Gastrocnemius medialis (tissue), 4 donors: ENCODE measurements at regions not wholly inside any gene's neighbourhood (a gene's known extent, or its start where the extent isn't known, plus 50 kb on each side); places are given as distances from the start of the nearest gene placed in this dataset.

Experiments
- ATAC-seq, 2 donors: fragments of 150-250 bp; one replicate each; pipeline ENCODE4 v1.9.1; 2016
- DNase-seq, 2 donors: peaks; one replicate each; pipeline ENCODE4 v3.0.0-alpha.2; 2019
- H3K27ac ChIP-seq, 4 donors: fragments of 200-600 bp; sonication (generic); 1 replicate in 1 of 4; 2 replicates in 3 of 4; pipeline ENCODE4 v1.5.1; 2016 to 2018; ENCODE audit warnings: mild to moderate bottlenecking in 2 of 4, moderate library complexity in 1 of 4
- H3K27me3 ChIP-seq, 3 donors: fragments of 200-600 bp; sonication (generic) in 2 of 3; 1 replicate in 1 of 3; 2 replicates in 2 of 3; pipeline versions ENCODE4 v1.5.1 to v1.6.0; 2016 to 2019; ENCODE audit warnings: mild to moderate bottlenecking in 1 of 3, moderate library complexity in 1 of 3
- H3K36me3 ChIP-seq, 2 donors: fragments of 200-600 bp; sonication (generic) in 1 of 2; one replicate each; pipeline ENCODE4 v1.5.1; 2017 to 2018
- H3K4me1 ChIP-seq, 2 donors: fragments of 200-600 bp; sonication (generic) in 1 of 2; one replicate each; pipeline ENCODE4 v1.5.1; 2016 to 2017; ENCODE audit warnings: mild to moderate bottlenecking in 2 of 2
- H3K4me3 ChIP-seq, 4 donors: fragments of 200-600 bp; sonication (generic) in 3 of 4; 1 replicate in 1 of 4; 2 replicates in 3 of 4; pipeline ENCODE4 v1.5.1; 2016 to 2019; ENCODE audit warnings: mild to moderate bottlenecking in 2 of 4
- H3K9me3 ChIP-seq, 3 donors: fragments of 200-600 bp; sonication (generic) in 2 of 3; 1 replicate in 1 of 3; 2 replicates in 2 of 3; pipeline ENCODE4 v1.5.1; 2016 to 2019
- POLR2A ChIP-seq, 2 donors: fragments of 450-650 bp; IDR thresholded peaks; one replicate each; pipeline ENCODE4 v1.6.1; 2017; ENCODE audit warnings: antibody characterized with exemption in 2 of 2, mild to moderate bottlenecking in 2 of 2, moderate library complexity in 2 of 2
- in situ Hi-C, 4 donors: fragments of 200-750 bp; cut with MboI; loops; one replicate each; pipeline versions ENCODE4 v1.15.0 to v1.8.0; 2017; ENCODE audit warnings: low sequenced_read_pairs in 4 of 4
- intact Hi-C: fragments of 100-400 bp; cut with DNase I; formaldehyde crosslinking; loops from one replicate; pipeline ENCODE4 v1.15.1; 2023; ENCODE audit warnings: low total_unique reads
- TF ChIP-seq, protein P1 (sequence below), 5 experiments: fragments of 450-650 bp in 3 of 5; fragments of 200-600 bp in 2 of 5; sonication (generic) in 2 of 5; IDR thresholded peaks in 4 of 5; conservative IDR thresholded peaks in 1 of 5; 1 replicate in 4 of 5; 2 replicates in 1 of 5; pipeline ENCODE4 v1.5.1; 2016 to 2019; ENCODE audit warnings: antibody characterized with exemption in 5 of 5, mild to moderate bottlenecking in 3 of 5, moderate library complexity in 3 of 5

DNA sequence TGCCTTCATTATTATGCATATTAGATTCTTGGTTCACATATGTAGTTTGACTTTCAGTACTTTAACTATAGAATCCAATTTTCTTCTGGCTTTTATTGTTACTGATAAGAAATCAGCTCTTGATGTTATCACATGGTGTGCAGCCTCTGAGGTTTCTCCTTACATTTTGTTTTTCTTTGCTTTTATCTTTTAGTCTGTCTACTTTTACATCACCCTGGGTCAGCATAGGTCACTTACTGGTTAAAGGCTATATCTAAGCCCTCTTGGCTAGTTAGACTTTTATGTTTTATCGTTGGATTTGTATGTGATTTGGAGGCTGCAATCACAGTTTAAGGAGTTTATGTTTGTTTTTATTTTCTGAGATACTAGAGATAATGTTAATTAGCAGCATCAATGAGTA lies 187.2 kb upstream of the NOL4 start:
- Histone ChIP-seq H3K27me3 (no peaks in the 10 kb centered on the region), H3K36me3 (no peaks in the 10 kb centered on the region), H3K9me3 (no peaks in the 10 kb centered on the region), H3K4me3 (no peak overlapping the region), H3K4me1 (no peaks in the 10 kb centered on the region), H3K27ac (no peak overlapping the region)
- DNase-seq: no peak
- no peak for TF ChIP-seq POLR2A (IDR thresholded peaks at IDR 0.05)
- TF ChIP-seq, protein P1, sequence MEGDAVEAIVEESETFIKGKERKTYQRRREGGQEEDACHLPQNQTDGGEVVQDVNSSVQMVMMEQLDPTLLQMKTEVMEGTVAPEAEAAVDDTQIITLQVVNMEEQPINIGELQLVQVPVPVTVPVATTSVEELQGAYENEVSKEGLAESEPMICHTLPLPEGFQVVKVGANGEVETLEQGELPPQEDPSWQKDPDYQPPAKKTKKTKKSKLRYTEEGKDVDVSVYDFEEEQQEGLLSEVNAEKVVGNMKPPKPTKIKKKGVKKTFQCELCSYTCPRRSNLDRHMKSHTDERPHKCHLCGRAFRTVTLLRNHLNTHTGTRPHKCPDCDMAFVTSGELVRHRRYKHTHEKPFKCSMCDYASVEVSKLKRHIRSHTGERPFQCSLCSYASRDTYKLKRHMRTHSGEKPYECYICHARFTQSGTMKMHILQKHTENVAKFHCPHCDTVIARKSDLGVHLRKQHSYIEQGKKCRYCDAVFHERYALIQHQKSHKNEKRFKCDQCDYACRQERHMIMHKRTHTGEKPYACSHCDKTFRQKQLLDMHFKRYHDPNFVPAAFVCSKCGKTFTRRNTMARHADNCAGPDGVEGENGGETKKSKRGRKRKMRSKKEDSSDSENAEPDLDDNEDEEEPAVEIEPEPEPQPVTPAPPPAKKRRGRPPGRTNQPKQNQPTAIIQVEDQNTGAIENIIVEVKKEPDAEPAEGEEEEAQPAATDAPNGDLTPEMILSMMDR (IDR thresholded peaks at IDR 0.05 in 4 of 5, conservative IDR thresholded peaks at IDR 0.05 in 1 of 5): no peak
- intact Hi-C loops: no loop called here
- in situ Hi-C loops: no loop called here
- ATAC-seq: no peak

DNA sequence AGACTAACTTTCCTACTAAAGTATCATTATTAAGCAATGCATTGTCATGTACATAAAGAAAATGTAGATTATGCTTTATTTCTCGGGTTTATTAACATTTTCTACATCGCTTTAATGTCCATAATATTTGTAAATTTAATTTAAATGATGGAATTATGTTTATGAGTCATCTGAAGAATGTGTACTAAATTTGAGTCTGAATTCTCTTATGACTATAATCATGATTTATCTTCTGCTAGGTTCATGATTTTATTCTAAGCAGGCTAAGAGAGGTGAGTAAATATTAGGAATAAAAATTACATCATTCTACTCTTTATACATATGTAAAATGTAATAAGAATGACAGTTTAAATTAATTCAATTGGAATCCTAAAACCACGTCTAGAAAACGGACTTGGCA lies 206.3 kb upstream of the NOL4 start:
- DNase-seq (no peak), ATAC-seq (no peak)
- Histone ChIP-seq H3K9me3 (no peaks in the 10 kb centered on the region), H3K36me3 (no peaks in the 10 kb centered on the region), H3K27me3 (no peaks in the 10 kb centered on the region), H3K4me1 (no peaks in the 10 kb centered on the region), H3K4me3 (no peak overlapping the region), H3K27ac (no peak overlapping the region)
- TF ChIP-seq POLR2A (IDR thresholded peaks at IDR 0.05): no peak
- TF ChIP-seq, protein P1 (IDR thresholded peaks at IDR 0.05 in 4 of 5, conservative IDR thresholded peaks at IDR 0.05 in 1 of 5): no peak
- in situ Hi-C loops: no loop called here
- intact Hi-C loops: no loop called here

DNA sequence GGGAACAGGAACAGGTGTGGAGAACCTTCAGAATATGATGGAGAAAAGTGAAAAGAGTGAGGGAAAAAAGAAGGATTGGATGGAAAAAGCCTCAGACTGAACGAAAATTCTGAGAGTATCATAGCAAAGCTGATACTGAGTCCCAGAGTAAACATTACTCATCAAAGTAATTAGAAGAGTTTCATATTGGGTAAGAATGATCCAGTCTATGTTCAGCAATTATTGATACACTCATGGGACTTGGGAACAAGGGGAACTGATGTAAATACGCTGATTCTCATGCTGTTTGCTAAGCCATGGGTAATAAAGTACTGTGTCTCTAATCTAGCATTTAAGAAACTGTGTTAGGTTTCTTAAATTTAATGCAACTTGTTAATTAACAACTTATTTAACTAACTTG lies 219.9 kb upstream of the NOL4 start:
- no peaks in the 10 kb centered on the region for H3K4me1 ChIP-seq
- no peak for ATAC-seq
- H3K27ac ChIP-seq: no peak overlapping the region
- H3K27me3 ChIP-seq: no peaks in the 10 kb centered on the region
- H3K36me3 ChIP-seq: no peaks in the 10 kb centered on the region
- in situ Hi-C loops: no loop called here
- DNase-seq: no peak
- H3K4me3 ChIP-seq: no peak overlapping the region
- intact Hi-C loops: no loop called here
- TF ChIP-seq, protein P1 (IDR thresholded peaks at IDR 0.05 in 4 of 5, conservative IDR thresholded peaks at IDR 0.05 in 1 of 5): no peak
- TF ChIP-seq POLR2A (IDR thresholded peaks at IDR 0.05): no peak
- no peaks in the 10 kb centered on the region for H3K9me3 ChIP-seq

DNA sequence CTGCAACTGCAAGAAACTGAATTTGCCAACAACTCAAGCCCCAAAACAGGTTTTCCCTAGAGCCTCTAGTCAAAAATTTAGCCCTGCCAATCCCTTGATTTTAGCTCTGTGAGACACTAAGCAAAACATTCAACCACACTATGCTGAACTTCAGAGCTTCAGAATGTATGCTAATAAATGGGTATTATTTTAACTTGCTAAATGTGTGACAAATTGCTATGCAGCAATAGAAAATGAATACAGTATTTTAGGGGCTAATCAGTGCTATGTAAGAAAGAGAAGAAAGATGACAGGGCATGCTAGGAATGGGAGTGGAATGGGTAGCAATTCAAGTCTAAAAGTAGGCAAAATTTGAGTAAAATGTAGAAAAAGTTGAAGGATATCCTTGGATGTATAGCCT lies 223.9 kb upstream of the NOL4 start:
- ATAC-seq (no peak), DNase-seq (no peak)
- Histone ChIP-seq H3K4me1 (no peaks in the 10 kb centered on the region), H3K9me3 (no peaks in the 10 kb centered on the region), H3K4me3 (no peak overlapping the region), H3K27ac (no peak overlapping the region), H3K27me3 (no peaks in the 10 kb centered on the region), H3K36me3 (no peaks in the 10 kb centered on the region)
- TF ChIP-seq, protein P1 (IDR thresholded peaks at IDR 0.05 in 4 of 5, conservative IDR thresholded peaks at IDR 0.05 in 1 of 5): no peak
- no peak for TF ChIP-seq POLR2A (IDR thresholded peaks at IDR 0.05)
- intact Hi-C loops (no loop called here), in situ Hi-C loops (no loop called here)

DNA sequence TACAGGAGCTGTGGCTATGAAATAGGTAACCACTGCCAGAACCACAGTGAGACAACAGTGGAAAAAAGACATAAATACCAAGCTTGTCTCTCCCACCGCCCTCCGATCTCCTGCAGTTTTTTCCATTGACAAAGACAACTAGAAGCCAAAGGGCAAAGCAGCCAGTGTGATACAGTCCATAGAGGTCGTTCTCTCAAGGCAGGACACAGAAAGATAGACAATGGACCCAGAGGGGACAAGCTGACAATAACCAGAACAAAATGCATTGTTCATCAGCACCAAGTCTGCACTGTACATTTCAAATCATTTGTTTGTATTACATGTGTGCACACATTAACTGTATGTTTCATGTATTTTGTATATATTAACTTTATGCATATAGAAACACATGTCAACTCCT lies 233.0 kb upstream of the NOL4 start:
- H3K27ac ChIP-seq: no peak overlapping the region
- in situ Hi-C loops: no loop called here
- ATAC-seq: no peak

More for the DNA sequence above, 233.0 kb upstream of the NOL4 start:
- TF ChIP-seq, protein P1 (IDR thresholded peaks at IDR 0.05 in 4 of 5, conservative IDR thresholded peaks at IDR 0.05 in 1 of 5): no peak
- no peak for TF ChIP-seq POLR2A (IDR thresholded peaks at IDR 0.05)
- intact Hi-C loops: no loop called here
- Histone ChIP-seq H3K36me3 (no peaks in the 10 kb centered on the region), H3K4me1 (no peaks in the 10 kb centered on the region), H3K4me3 (no peak overlapping the region), H3K27me3 (no peaks in the 10 kb centered on the region), H3K9me3 (no peaks in the 10 kb centered on the region)
- no peak for DNase-seq
